Neural cell (in vitro differentiated cells): ENCODE measurements at regions not wholly inside any gene's neighbourhood (a gene's known extent, or its start where the extent isn't known, plus 50 kb on each side); places are given as distances from the start of the nearest gene placed in this dataset.

Source experiments
- H2AFZ ChIP-seq: fragments of 200-600, 300-800 bp; sonication (generic), shearing (Covaris generic); 2 replicates; pipeline ENCODE4 v1.6.0; 2014; ENCODE audit warnings: low read depth, mild to moderate bottlenecking, antibody characterized with exemption, low read length, moderate library complexity
- H3F3A ChIP-seq: fragments of 200-600 bp; shearing (Covaris generic); 2 replicates; pipeline ENCODE4 v1.6.1; 2016; ENCODE audit warnings: mild to moderate bottlenecking, moderate library complexity, mixed read lengths, antibody characterized with exemption, low read length; ENCODE audit not compliant: insufficient read depth, poor library complexity, severe bottlenecking
- H3K27ac ChIP-seq: fragments of 200-600, 300-800 bp; sonication (generic), shearing (Covaris generic); 2 replicates; pipeline ENCODE4 v1.5.1; 2014; ENCODE audit warnings: mild to moderate bottlenecking, low read length, moderate library complexity
- H3K27me3 ChIP-seq: fragments of 300-800, 200-600 bp; sonication (generic), shearing (Covaris generic); 2 replicates; pipeline ENCODE4 v1.6.0; 2014; ENCODE audit warnings: mild to moderate bottlenecking, low read depth, low read length, moderate library complexity; ENCODE audit not compliant: insufficient read depth
- H3K36me3 ChIP-seq: fragments of 300-800, 200-600 bp; sonication (generic), shearing (Covaris generic); 2 replicates; pipeline ENCODE4 v1.5.1; 2014; ENCODE audit warnings: mild to moderate bottlenecking, antibody characterized with exemption, low read length, moderate library complexity; ENCODE audit not compliant: insufficient read depth
- H3K4me2 ChIP-seq: fragments of 300-800, 200-600 bp; sonication (generic), shearing (Covaris generic); 2 replicates; pipeline ENCODE4 v1.6.0; 2014; ENCODE audit warnings: mild to moderate bottlenecking, low read length
- H3K4me3 ChIP-seq: fragments of 300-800, 200-600 bp; sonication (generic), shearing (Covaris generic); 2 replicates; pipeline ENCODE4 v1.5.1; 2014; ENCODE audit warnings: mild to moderate bottlenecking, low read length, moderate library complexity
- H3K79me2 ChIP-seq: fragments of 200-600 bp; shearing (Covaris generic); replicated peaks from 2 replicates; pipeline ENCODE4 v1.6.0; 2014; ENCODE audit warnings: mild to moderate bottlenecking, low read length, moderate library complexity; ENCODE audit not compliant: insufficient read depth
- H3K9ac ChIP-seq: fragments of 300-800, 200-600 bp; sonication (generic), shearing (Covaris generic); 2 replicates; pipeline ENCODE4 v1.6.1; 2016; ENCODE audit warnings: mild to moderate bottlenecking, low read length, mixed read lengths
- H3K9me2 ChIP-seq: fragments of 200-600 bp; shearing (Covaris generic); 2 replicates; pipeline ENCODE4 v1.6.1; 2016; ENCODE audit warnings: mild to moderate bottlenecking, low read length, mixed read lengths; ENCODE audit not compliant: insufficient read depth
- H3K9me3 ChIP-seq: fragments of 200-600, 300-800 bp; sonication (generic), shearing (Covaris generic); 2 replicates; pipeline ENCODE4 v1.6.1; 2016; ENCODE audit warnings: mild to moderate bottlenecking, mixed run types, low read length, moderate library complexity, mixed read lengths
- H4K20me1 ChIP-seq: fragments of 200-600 bp; shearing (Covaris generic); 2 replicates; pipeline ENCODE4 v1.6.1; 2016; ENCODE audit warnings: mild to moderate bottlenecking, mixed run types; ENCODE audit not compliant: insufficient read depth
- EP300 ChIP-seq: fragments of 450-650 bp; conservative IDR thresholded peaks from 2 replicates; pipeline ENCODE4 v1.6.1; 2014; ENCODE audit warnings: antibody characterized with exemption, mild to moderate bottlenecking, moderate library complexity; ENCODE audit not compliant: poor library complexity, severe bottlenecking
- EZH2 ChIP-seq: fragments of 200-600, 300-800 bp; shearing (Covaris generic), sonication (generic); IDR thresholded peaks from 2 replicates; pipeline ENCODE4 v1.6.1; 2014; ENCODE audit warnings: antibody characterized with exemption, low read length, borderline replicate concordance, mild to moderate bottlenecking; ENCODE audit not compliant: insufficient read depth, poor library complexity, severe bottlenecking
- MXI1 ChIP-seq: fragments of 450-650 bp; conservative IDR thresholded peaks from 2 replicates; pipeline ENCODE4 v1.6.1; 2014; ENCODE audit warnings: antibody characterized with exemption, mild to moderate bottlenecking; ENCODE audit not compliant: poor library complexity, severe bottlenecking
- POLR2AphosphoS5 ChIP-seq: IDR thresholded peaks from 2 replicates; pipeline ENCODE4 v1.6.1; 2012
- RAD21 ChIP-seq: fragments of 450-650 bp; conservative IDR thresholded peaks from 2 replicates; pipeline ENCODE4 v1.6.1; 2014; ENCODE audit warnings: antibody characterized with exemption, mild to moderate bottlenecking, moderate library complexity
- REST ChIP-seq: IDR thresholded peaks from 2 replicates; pipeline ENCODE4 v1.6.1; 2012; ENCODE audit warnings: borderline replicate concordance
- SMC3 ChIP-seq: fragments of 450-650 bp; conservative IDR thresholded peaks from 2 replicates; pipeline ENCODE4 v1.6.1; 2014; ENCODE audit warnings: antibody characterized with exemption, mild to moderate bottlenecking, moderate library complexity; ENCODE audit not compliant: poor library complexity
- TAF1 ChIP-seq: IDR thresholded peaks from 2 replicates; pipeline ENCODE4 v1.6.1; 2012; ENCODE audit warnings: low read depth
- TF ChIP-seq, protein P1 (sequence below): fragments of 450-650 bp; IDR thresholded peaks from 2 replicates; pipeline ENCODE4 v1.5.1; 2014; ENCODE audit warnings: antibody characterized with exemption, mild to moderate bottlenecking, moderate library complexity; ENCODE audit not compliant: poor library complexity, severe bottlenecking

DNA sequence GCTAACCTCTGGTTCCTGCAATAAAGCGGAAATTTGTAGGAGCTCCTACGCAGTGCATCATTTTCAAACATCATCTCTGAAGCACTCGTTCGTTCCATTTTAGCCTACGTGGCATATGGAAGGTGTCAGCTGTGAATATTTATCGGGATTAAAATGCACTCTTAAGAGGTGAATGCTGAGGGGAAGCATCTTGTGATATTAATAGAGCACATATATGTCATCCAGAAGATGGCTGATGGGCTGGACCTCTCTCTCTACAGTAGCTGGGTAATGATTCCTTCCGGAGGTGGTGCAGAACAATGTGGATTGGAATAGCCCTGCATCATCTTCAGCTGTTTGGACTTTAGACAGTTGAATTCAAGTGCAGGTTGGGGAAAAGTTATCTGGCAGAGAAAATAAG is 478.7 kb downstream of the DMAC1 start:
- Histone ChIP-seq H3K9me3 (no peaks in the 10 kb centered on the region), H3K4me3 (no peak overlapping the region), H4K20me1 (no peaks in the 10 kb centered on the region), H3K4me2 (no peak overlapping the region), H2AFZ (no peak overlapping the region), H3K79me2 (no peaks in the 10 kb centered on the region), H3K27me3 (no peaks in the 10 kb centered on the region), H3K9ac (no peak overlapping the region), H3K27ac (no peak overlapping the region), H3K9me2 (no peaks in the 10 kb centered on the region), H3F3A (no peaks in the 10 kb centered on the region), H3K36me3 (no peaks in the 10 kb centered on the region)
- TF ChIP-seq REST = no peak
- no peak for TF ChIP-seq TAF1
- no peak for TF ChIP-seq SMC3
- TF ChIP-seq MXI1 = no peak
- no peak for TF ChIP-seq EZH2
- TF ChIP-seq POLR2AphosphoS5 = no peak
- no peak for TF ChIP-seq RAD21
- no peak for TF ChIP-seq EP300
- TF ChIP-seq, protein P1, sequence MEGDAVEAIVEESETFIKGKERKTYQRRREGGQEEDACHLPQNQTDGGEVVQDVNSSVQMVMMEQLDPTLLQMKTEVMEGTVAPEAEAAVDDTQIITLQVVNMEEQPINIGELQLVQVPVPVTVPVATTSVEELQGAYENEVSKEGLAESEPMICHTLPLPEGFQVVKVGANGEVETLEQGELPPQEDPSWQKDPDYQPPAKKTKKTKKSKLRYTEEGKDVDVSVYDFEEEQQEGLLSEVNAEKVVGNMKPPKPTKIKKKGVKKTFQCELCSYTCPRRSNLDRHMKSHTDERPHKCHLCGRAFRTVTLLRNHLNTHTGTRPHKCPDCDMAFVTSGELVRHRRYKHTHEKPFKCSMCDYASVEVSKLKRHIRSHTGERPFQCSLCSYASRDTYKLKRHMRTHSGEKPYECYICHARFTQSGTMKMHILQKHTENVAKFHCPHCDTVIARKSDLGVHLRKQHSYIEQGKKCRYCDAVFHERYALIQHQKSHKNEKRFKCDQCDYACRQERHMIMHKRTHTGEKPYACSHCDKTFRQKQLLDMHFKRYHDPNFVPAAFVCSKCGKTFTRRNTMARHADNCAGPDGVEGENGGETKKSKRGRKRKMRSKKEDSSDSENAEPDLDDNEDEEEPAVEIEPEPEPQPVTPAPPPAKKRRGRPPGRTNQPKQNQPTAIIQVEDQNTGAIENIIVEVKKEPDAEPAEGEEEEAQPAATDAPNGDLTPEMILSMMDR = no peak

- Histone ChIP-seq H3K36me3 (no peaks in the 10 kb centered on the region), H3K9me2 (no peaks in the 10 kb centered on the region), H3K27ac (no peak overlapping the region), H3K9me3 (no peaks in the 10 kb centered on the region), H3K4me3 (no peak overlapping the region), H3K4me2 (no peak overlapping the region), H3K27me3 (no peaks in the 10 kb centered on the region), H3K79me2 (no peaks in the 10 kb centered on the region), H4K20me1 (no peaks in the 10 kb centered on the region), H3K9ac (no peak overlapping the region), H2AFZ (no peak overlapping the region), H3F3A (no peaks in the 10 kb centered on the region)
- TF ChIP-seq POLR2AphosphoS5 (no peak), EP300 (no peak), SMC3 (no peak), RAD21 (no peak), MXI1 (no peak), REST (no peak)
- TF ChIP-seq, protein P1 = no peak
These were observed 479.4 kb downstream of the DMAC1 start for GRCh38 chr9:7320139-7320538.
